Mucosa of gallbladder (tissue), 1 donor: ENCODE measurements at regions not wholly inside any gene's neighbourhood (a gene's known extent, or its start where the extent isn't known, plus 50 kb on each side); places are given as distances from the start of the nearest gene placed in this dataset.
"Not testable (repeated sequence)": the region's sequence is repeated elsewhere in the genome, so short reads cannot be mapped to it uniquely, and the experiment has no call there.

ENCODE experiments used
- DNase-seq: peaks from one replicate; pipeline ENCODE4 v3.0.0-alpha.2; 2020; ENCODE audit warnings: low spot score
- donor health status: DM: no; HTN: no; CAD: no.

- DNase-seq, result not testable (repeated sequence)
Measured at GRCh38 chr16:22572331-22573224, 61.9 kb downstream of the NPIPB5 start.

- not testable (repeated sequence) for DNase-seq
Measured at GRCh38 chr16:22573225-22573530, 62.5 kb downstream of the NPIPB5 start.

GRCh38 chr16:22576506-22576905 lies 65.8 kb downstream of the NPIPB5 start:
- not testable (repeated sequence) for DNase-seq

- DNase-seq, result not testable (repeated sequence)
Measured at GRCh38 chr16:22583195-22583594, 72.5 kb downstream of the NPIPB5 start.

GRCh38 chr16:22584459-22584858 lies 73.8 kb downstream of the NPIPB5 start:
- not testable (repeated sequence) for DNase-seq

- not testable (repeated sequence) for DNase-seq
Measured at GRCh38 chr16:22584941-22585340, 74.2 kb downstream of the NPIPB5 start.

GRCh38 chr16:22585431-22585830 lies 74.7 kb downstream of the NPIPB5 start:
- DNase-seq, result not testable (repeated sequence)

- DNase-seq, result not testable (repeated sequence)
Measured at GRCh38 chr16:22586732-22587131, 76.0 kb downstream of the NPIPB5 start.

- not testable (repeated sequence) for DNase-seq
Measured at GRCh38 chr16:22589757-22590156, 79.1 kb downstream of the NPIPB5 start.

- DNase-seq, result not testable (repeated sequence)
Measured at GRCh38 chr16:22596445-22597045, 85.9 kb downstream of the NPIPB5 start.

GRCh38 chr16:22603744-22604143 lies 93.1 kb downstream of the NPIPB5 start:
- not testable (repeated sequence) for DNase-seq

- not testable (repeated sequence) for DNase-seq
Measured at GRCh38 chr16:22606619-22607018, 95.9 kb downstream of the NPIPB5 start.

GRCh38 chr16:22609798-22610197 lies 99.1 kb downstream of the NPIPB5 start:
- DNase-seq, result not testable (repeated sequence)

GRCh38 chr16:22611128-22611527 lies 100.4 kb downstream of the NPIPB5 start:
- not testable (repeated sequence) for DNase-seq

GRCh38 chr16:22614271-22614947 lies 103.7 kb downstream of the NPIPB5 start:
- peak; percentile 90 for DNase-seq

- no peak for DNase-seq
Measured at GRCh38 chr16:22618842-22619241, 108.2 kb downstream of the NPIPB5 start.

- no peak for DNase-seq
Measured at GRCh38 chr16:22621586-22622155, 111.0 kb downstream of the NPIPB5 start.

- DNase-seq, result no peak
Measured at GRCh38 chr16:22622703-22623102, 112.0 kb downstream of the NPIPB5 start.

GRCh38 chr16:22623351-22623781 lies 112.7 kb downstream of the NPIPB5 start:
- DNase-seq, result no peak

GRCh38 chr16:22624038-22624799 lies 113.5 kb downstream of the NPIPB5 start:
- no peak for DNase-seq

GRCh38 chr16:22624800-22625533 lies 114.3 kb downstream of the NPIPB5 start:
- DNase-seq, result no peak
